ENCODE measurements at regions not wholly inside any gene's neighbourhood (a gene's known extent, or its start where the extent isn't known, plus 50 kb on each side); places are given as distances from the start of the nearest gene placed in this dataset.

- H3K4me1 Mint-ChIP-seq (ENCODE audit: low read depth, unreplicated experiment), result no peaks in the 10 kb centered on the region
- no peak for DNase-seq
- no peaks in the 10 kb centered on the region for H3K36me3 Mint-ChIP-seq (ENCODE audit: insufficient read depth, unreplicated experiment)
- CTCF ChIA-PET, result no interaction called here
- intact Hi-C loops (cut with micrococcal nuclease; ENCODE audit: unreplicated experiment), result no loop called here
- no peak overlapping the region for H3K27ac Mint-ChIP-seq (ENCODE audit: unreplicated experiment)
- no peaks in the 10 kb centered on the region for H3K27me3 Mint-ChIP-seq (ENCODE audit: unreplicated experiment)
- H3K4me3 Mint-ChIP-seq (ENCODE audit: low read depth, unreplicated experiment), result no peak overlapping the region
- BruUV-seq (replicated peaks), result no TSS peak
- TF ChIP-seq, protein P1, sequence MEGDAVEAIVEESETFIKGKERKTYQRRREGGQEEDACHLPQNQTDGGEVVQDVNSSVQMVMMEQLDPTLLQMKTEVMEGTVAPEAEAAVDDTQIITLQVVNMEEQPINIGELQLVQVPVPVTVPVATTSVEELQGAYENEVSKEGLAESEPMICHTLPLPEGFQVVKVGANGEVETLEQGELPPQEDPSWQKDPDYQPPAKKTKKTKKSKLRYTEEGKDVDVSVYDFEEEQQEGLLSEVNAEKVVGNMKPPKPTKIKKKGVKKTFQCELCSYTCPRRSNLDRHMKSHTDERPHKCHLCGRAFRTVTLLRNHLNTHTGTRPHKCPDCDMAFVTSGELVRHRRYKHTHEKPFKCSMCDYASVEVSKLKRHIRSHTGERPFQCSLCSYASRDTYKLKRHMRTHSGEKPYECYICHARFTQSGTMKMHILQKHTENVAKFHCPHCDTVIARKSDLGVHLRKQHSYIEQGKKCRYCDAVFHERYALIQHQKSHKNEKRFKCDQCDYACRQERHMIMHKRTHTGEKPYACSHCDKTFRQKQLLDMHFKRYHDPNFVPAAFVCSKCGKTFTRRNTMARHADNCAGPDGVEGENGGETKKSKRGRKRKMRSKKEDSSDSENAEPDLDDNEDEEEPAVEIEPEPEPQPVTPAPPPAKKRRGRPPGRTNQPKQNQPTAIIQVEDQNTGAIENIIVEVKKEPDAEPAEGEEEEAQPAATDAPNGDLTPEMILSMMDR (IDR thresholded peaks at IDR 0.05; ENCODE audit: unreplicated experiment), result no peak
- H3K9me3 Mint-ChIP-seq (ENCODE audit: low read depth, unreplicated experiment), result no peaks in the 10 kb centered on the region
These were observed 360.2 kb downstream of the ENC1 start for GRCh38 chr5:74280306-74280705.

DNA sequence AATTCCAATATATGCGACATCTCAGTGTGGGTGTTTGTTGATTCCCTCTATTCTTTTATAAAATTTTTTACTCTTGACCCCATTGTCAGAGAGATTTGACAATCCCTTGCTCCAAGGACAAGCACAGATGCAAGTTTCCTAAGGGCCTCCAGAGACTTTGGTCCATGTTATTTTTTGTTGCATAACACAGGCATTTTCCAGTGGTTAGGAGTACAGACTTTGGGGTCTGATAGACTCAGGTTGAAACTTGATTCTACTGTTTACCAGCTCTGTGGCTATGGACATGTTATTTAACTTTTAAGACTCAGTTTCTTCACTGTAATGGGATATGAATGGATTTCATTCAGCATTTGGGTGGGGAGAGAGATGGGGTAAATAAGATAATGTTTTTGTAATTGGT is 361.3 kb downstream of the ENC1 start:
- DNase-seq, result no peak
- H3K9me3 Mint-ChIP-seq (ENCODE audit: low read depth, unreplicated experiment), result no peaks in the 10 kb centered on the region
- BruUV-seq (replicated peaks), result no TSS peak
- no peaks in the 10 kb centered on the region for H3K27me3 Mint-ChIP-seq (ENCODE audit: unreplicated experiment)
- H3K4me3 Mint-ChIP-seq (ENCODE audit: low read depth, unreplicated experiment), result no peak overlapping the region
- intact Hi-C loops (cut with micrococcal nuclease; ENCODE audit: unreplicated experiment), result no loop called here
- TF ChIP-seq, protein P1 (IDR thresholded peaks at IDR 0.05; ENCODE audit: unreplicated experiment), result no peak
- no peak overlapping the region for H3K27ac Mint-ChIP-seq (ENCODE audit: unreplicated experiment)
- H3K36me3 Mint-ChIP-seq (ENCODE audit: insufficient read depth, unreplicated experiment), result no peaks in the 10 kb centered on the region
- no peaks in the 10 kb centered on the region for H3K4me1 Mint-ChIP-seq (ENCODE audit: low read depth, unreplicated experiment)
- CTCF ChIA-PET, result no interaction called here

GRCh38 chr5:74277418-74277817 is 363.1 kb downstream of the ENC1 start:
- Mint-ChIP-seq H3K36me3 (ENCODE audit: insufficient read depth, unreplicated experiment) (no peaks in the 10 kb centered on the region), H3K9me3 (ENCODE audit: low read depth, unreplicated experiment) (no peaks in the 10 kb centered on the region), H3K4me1 (ENCODE audit: low read depth, unreplicated experiment) (peaks cover under 1% of the 10 kb centered on the region), H3K4me3 (ENCODE audit: low read depth, unreplicated experiment) (no peak overlapping the region), H3K27me3 (ENCODE audit: unreplicated experiment) (no peaks in the 10 kb centered on the region), H3K27ac (ENCODE audit: unreplicated experiment) (no peak overlapping the region)
- DNase-seq, result no peak
- no TSS peak for BruUV-seq (replicated peaks)
- TF ChIP-seq, protein P1 (IDR thresholded peaks at IDR 0.05; ENCODE audit: unreplicated experiment), result no peak
- CTCF ChIA-PET, result no interaction called here
- intact Hi-C loops (cut with micrococcal nuclease; ENCODE audit: unreplicated experiment), result no loop called here

- H3K4me1 Mint-ChIP-seq (ENCODE audit: low read depth, unreplicated experiment), result peaks cover 7% of the 10 kb centered on the region
- no peak overlapping the region for H3K4me3 Mint-ChIP-seq (ENCODE audit: low read depth, unreplicated experiment)
- TF ChIP-seq, protein P1 (IDR thresholded peaks at IDR 0.05; ENCODE audit: unreplicated experiment), result no peak
- no peak overlapping the region for H3K27ac Mint-ChIP-seq (ENCODE audit: unreplicated experiment)
- CTCF ChIA-PET, result no interaction called here
- no peaks in the 10 kb centered on the region for H3K36me3 Mint-ChIP-seq (ENCODE audit: insufficient read depth, unreplicated experiment)
- no peak for DNase-seq
- H3K9me3 Mint-ChIP-seq (ENCODE audit: low read depth, unreplicated experiment), result no peaks in the 10 kb centered on the region
- intact Hi-C loops (cut with micrococcal nuclease; ENCODE audit: unreplicated experiment), result no loop called here
- H3K27me3 Mint-ChIP-seq (ENCODE audit: unreplicated experiment), result no peaks in the 10 kb centered on the region
- BruUV-seq (replicated peaks), result no TSS peak
These were observed 365.1 kb downstream of the ENC1 start for GRCh38 chr5:74275171-74275992.

Measured in Calu3 (cell line).